ENCODE measurements at regions not wholly inside any gene's neighbourhood (a gene's known extent, or its start where the extent isn't known, plus 50 kb on each side); places are given as distances from the start of the nearest gene placed in this dataset.

- no peak overlapping the region for H3K4me2 ChIP-seq (ENCODE audit: extremely low read depth, insufficient read depth, low read length)
- no peaks in the 10 kb centered on the region for H4K20me1 ChIP-seq (ENCODE audit: control insufficient read depth, extremely low read depth, insufficient read depth, low read length)
- no peak for DNase-seq (ENCODE audit: low read depth in 2 of 2)
- no peak overlapping the region for H2AFZ ChIP-seq (ENCODE audit: low read length)
- H3K27ac ChIP-seq (ENCODE audit: insufficient read depth, low read length), result no peak overlapping the region
- H3K9ac ChIP-seq (ENCODE audit: insufficient read depth, low read length), result no peak overlapping the region
- H3K27me3 ChIP-seq (ENCODE audit: control insufficient read depth, insufficient read depth, low read length), result no peaks in the 10 kb centered on the region
- H3K36me3 ChIP-seq (ENCODE audit: control insufficient read depth, insufficient read depth, low read length), result no peaks in the 10 kb centered on the region
- no peaks in the 10 kb centered on the region for H3K79me2 ChIP-seq (ENCODE audit: control insufficient read depth, insufficient read depth, low read length)
- H3K4me1 ChIP-seq (ENCODE audit: control insufficient read depth, extremely low read depth, insufficient read depth, low read length), result no peaks in the 10 kb centered on the region
- H3K9me3 ChIP-seq (ENCODE audit: control insufficient read depth, insufficient read depth, low read depth, low read length), result no peaks in the 10 kb centered on the region
- TF ChIP-seq EZH2 (IDR thresholded peaks at IDR 0.05; ENCODE audit: low read length, missing control alignments) (no peak), CTCF (conservative IDR thresholded peaks at IDR 0.05 in 1 of 2, IDR thresholded peaks at IDR 0.05 in 1 of 2; ENCODE audit: low read depth in 1 of 2, low read length in 2 of 2) (no peak)
- no peak overlapping the region for H3K4me3 ChIP-seq (replicated peaks in 1 of 4; ENCODE audit: control extremely low read depth in 1 of 4, insufficient read depth in 1 of 4, low read depth in 3 of 4, low read length in 4 of 4)
Observed at GRCh38 chr21:14616380-14617039, 70.4 kb upstream of the SAMSN1 start.

- no peaks in the 10 kb centered on the region for H3K79me2 ChIP-seq (ENCODE audit: control insufficient read depth, insufficient read depth, low read length)
- no peak for DNase-seq (ENCODE audit: low read depth in 2 of 2)
- H3K4me1 ChIP-seq (ENCODE audit: control insufficient read depth, extremely low read depth, insufficient read depth, low read length), result no peaks in the 10 kb centered on the region
- no peaks in the 10 kb centered on the region for H3K36me3 ChIP-seq (ENCODE audit: control insufficient read depth, insufficient read depth, low read length)
- H3K4me3 ChIP-seq (replicated peaks in 1 of 4; ENCODE audit: control extremely low read depth in 1 of 4, insufficient read depth in 1 of 4, low read depth in 3 of 4, low read length in 4 of 4), result no peak overlapping the region
- H4K20me1 ChIP-seq (ENCODE audit: control insufficient read depth, extremely low read depth, insufficient read depth, low read length), result no peaks in the 10 kb centered on the region
- H3K27ac ChIP-seq (ENCODE audit: insufficient read depth, low read length), result no peak overlapping the region
- no peak overlapping the region for H3K4me2 ChIP-seq (ENCODE audit: extremely low read depth, insufficient read depth, low read length)
- H2AFZ ChIP-seq (ENCODE audit: low read length), result no peak overlapping the region
- H3K9ac ChIP-seq (ENCODE audit: insufficient read depth, low read length), result no peak overlapping the region
- TF ChIP-seq CTCF (conservative IDR thresholded peaks at IDR 0.05 in 1 of 2, IDR thresholded peaks at IDR 0.05 in 1 of 2; ENCODE audit: low read depth in 1 of 2, low read length in 2 of 2) (no peak), EZH2 (IDR thresholded peaks at IDR 0.05; ENCODE audit: low read length, missing control alignments) (no peak)
- no peaks in the 10 kb centered on the region for H3K27me3 ChIP-seq (ENCODE audit: control insufficient read depth, insufficient read depth, low read length)
- no peaks in the 10 kb centered on the region for H3K9me3 ChIP-seq (ENCODE audit: control insufficient read depth, insufficient read depth, low read depth, low read length)
Observed at GRCh38 chr21:14615359-14615974, 69.4 kb upstream of the SAMSN1 start.

GRCh38 chr21:14614287-14614686 lies 68.2 kb upstream of the SAMSN1 start:
- Histone ChIP-seq H4K20me1 (ENCODE audit: control insufficient read depth, extremely low read depth, insufficient read depth, low read length) (no peaks in the 10 kb centered on the region), H2AFZ (ENCODE audit: low read length) (no peak overlapping the region), H3K27me3 (ENCODE audit: control insufficient read depth, insufficient read depth, low read length) (no peaks in the 10 kb centered on the region), H3K9me3 (ENCODE audit: control insufficient read depth, insufficient read depth, low read depth, low read length) (no peaks in the 10 kb centered on the region), H3K4me3 (replicated peaks in 1 of 4; ENCODE audit: control extremely low read depth in 1 of 4, insufficient read depth in 1 of 4, low read depth in 3 of 4, low read length in 4 of 4) (no peak overlapping the region), H3K36me3 (ENCODE audit: control insufficient read depth, insufficient read depth, low read length) (no peaks in the 10 kb centered on the region), H3K79me2 (ENCODE audit: control insufficient read depth, insufficient read depth, low read length) (no peaks in the 10 kb centered on the region), H3K9ac (ENCODE audit: insufficient read depth, low read length) (no peak overlapping the region), H3K27ac (ENCODE audit: insufficient read depth, low read length) (no peak overlapping the region), H3K4me1 (ENCODE audit: control insufficient read depth, extremely low read depth, insufficient read depth, low read length) (no peaks in the 10 kb centered on the region), H3K4me2 (ENCODE audit: extremely low read depth, insufficient read depth, low read length) (no peak overlapping the region)
- no peak for DNase-seq (ENCODE audit: low read depth in 2 of 2)
- no peak for TF ChIP-seq EZH2 (IDR thresholded peaks at IDR 0.05; ENCODE audit: low read length, missing control alignments)
- TF ChIP-seq CTCF (conservative IDR thresholded peaks at IDR 0.05 in 1 of 2, IDR thresholded peaks at IDR 0.05 in 1 of 2; ENCODE audit: low read depth in 1 of 2, low read length in 2 of 2), result no peak

All from fibroblast of lung (primary cell).